GM18519 (cell line): ENCODE measurements at regions not wholly inside any gene's neighbourhood (a gene's known extent, or its start where the extent isn't known, plus 50 kb on each side); places are given as distances from the start of the nearest gene placed in this dataset.

Experiments
- ATAC-seq: cut with Tn5 transposase; IDR thresholded peaks from one replicate; pipeline ENCODE4 v1.9.1; 2021; ENCODE audit warnings: mild to moderate bottlenecking, moderate library complexity; ENCODE audit not compliant: unreplicated experiment, low FRiP score

GRCh38 chr14:31943217-31943799, 133.8 kb upstream of the ARHGAP5 start:
- ATAC-seq = no peak

- no peak for ATAC-seq
Observed at GRCh38 chr14:31943861-31944255, 133.2 kb upstream of the ARHGAP5 start.

DNA sequence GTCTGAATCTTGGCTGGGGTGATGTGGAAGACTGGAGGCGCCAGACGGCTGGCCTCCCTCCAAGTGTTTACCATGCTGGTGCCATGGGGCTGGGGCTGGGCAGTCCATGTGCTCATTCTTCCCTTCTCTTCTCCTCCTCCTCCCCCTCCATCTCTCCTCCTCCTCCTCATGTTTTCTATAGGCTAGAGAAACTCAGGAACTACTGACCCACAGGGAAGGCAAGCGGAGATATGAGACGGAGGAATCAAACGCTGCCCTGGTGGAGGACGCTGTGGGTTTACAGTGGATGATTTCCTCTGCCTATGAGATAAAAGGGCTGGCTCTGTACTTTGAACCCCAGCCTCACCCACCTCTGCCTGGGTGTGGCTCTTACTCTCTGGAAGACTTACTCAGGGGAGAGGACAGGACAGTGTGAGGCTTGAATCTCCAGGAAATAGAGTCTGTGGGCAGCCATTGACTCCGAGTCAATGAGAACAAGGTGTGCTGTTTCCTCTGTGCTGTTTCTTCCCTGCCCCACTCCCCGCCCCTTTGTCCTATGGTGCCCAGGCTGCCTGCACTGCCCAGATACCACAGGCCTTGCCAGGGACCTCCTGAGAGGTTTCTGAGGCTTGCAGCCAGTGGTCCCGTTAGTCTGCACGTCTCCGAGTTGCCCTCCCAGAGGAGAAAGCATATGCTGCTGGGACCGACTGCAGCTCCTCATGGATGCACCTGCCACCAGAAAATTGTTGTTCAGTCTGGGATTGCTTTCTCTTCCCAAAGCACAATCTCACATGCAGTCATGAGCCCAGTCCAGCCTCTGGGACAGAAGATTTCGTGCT, 132.6 kb upstream of the ARHGAP5 start:
- ATAC-seq = no peak

DNA sequence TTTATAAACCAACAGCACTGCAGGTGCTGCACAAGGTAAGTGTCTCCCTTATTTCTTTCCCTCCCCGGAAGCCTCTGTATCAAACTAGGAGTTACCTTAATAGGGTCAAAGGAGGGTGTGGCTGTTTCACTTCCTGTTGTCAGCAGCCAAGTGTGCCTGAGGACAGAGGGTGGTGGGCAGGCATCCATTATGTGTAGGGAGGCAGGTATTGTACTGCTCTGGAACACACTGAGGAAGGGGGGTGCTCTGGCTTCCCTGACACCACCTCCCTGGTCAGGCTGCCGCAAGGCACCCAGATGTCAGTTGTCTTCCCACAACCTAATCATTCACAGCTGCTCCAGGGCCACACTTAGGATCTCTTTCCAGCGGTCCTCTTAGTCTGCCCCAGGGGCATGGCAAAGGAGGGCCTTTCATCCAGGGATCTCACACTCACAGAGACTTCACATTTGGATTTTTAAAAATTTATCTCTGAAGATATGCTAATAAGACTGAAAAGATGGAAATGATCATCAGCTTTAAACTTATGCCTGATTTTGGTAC, 132.0 kb upstream of the ARHGAP5 start:
- ATAC-seq = no peak

DNA sequence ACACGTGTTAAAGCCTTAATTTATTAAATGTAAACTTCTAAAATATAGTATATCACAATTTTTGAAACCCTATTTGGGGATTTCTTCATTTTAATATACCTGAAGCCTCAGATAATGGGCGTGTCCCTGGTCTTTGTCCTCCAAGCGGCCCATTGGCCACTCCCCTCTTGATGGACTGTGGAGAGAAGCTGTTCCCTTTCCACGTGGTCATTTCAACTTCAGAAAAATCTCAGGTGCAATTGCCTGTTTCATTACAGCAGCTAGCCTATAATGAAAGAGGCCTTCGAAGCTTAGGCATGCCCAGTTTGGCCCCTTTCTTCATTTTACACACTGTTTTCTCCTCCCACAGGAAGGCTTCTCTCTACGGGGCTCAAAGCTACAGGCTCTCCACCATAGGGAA, 131.4 kb upstream of the ARHGAP5 start:
- ATAC-seq = no peak

DNA sequence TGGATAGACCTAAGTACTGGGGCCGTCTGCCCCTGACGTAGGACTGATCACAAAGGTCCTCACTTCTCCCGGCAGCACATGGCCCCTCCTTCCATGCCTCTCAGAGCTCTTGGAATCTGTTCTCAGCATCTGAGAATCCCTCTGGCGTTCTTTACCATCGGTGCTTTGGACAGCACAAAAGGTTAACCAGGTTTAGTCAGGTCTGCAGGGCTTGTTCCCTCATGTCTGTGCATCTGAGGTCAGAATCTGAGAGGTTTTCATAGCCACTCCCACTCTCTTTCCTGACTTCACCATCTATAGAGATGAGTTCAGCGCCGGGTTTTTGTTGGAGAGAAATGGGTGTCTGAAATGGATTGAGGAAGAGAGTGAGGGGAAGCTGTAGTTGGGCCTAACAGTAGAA, 130.0 kb upstream of the ARHGAP5 start:
- no peak for ATAC-seq

DNA sequence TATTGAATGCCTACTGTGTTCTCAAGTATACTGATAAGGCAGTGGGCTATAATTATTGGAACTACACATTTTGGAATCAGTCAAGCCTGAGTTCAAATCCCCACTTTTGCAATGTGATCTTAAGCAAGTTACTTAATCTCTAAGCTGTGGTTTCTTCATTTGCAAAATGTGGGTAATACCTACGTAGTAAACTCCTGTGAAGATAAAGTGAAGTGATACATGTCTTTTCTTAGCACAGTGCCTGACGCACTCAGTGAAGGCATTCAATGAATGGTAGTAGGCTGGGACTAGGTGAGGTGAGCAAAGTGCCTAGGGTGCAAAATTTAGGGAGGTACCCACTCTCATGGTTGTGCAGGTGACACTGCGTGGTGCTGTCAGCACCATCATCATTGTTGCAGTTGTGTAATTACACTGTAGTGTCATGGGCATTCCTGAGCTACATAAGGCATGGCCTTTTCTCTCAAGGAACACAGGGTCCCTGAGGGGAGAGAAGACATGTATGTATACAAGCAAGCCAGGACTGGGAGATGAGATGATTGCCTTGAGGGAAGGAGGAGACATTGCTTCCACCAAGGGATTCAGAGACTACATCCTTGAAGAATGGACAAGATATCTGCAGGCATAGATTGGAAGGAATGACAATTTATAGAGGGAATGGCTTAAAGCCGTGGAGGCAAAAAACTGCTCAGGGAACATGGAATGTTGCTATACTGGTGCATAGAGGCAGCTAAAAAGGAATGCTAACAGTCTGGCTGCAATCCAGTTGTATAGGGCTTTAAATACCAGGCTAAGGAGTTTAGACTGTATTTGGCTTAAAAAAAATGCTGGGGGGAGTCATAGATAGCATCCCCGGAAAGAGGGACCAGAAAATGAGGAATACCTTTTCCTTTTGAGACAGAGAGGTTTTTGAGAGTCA, 129.2 kb upstream of the ARHGAP5 start:
- no peak for ATAC-seq

GRCh38 chr14:31949709-31950108, 127.4 kb upstream of the ARHGAP5 start:
- ATAC-seq = no peak

DNA sequence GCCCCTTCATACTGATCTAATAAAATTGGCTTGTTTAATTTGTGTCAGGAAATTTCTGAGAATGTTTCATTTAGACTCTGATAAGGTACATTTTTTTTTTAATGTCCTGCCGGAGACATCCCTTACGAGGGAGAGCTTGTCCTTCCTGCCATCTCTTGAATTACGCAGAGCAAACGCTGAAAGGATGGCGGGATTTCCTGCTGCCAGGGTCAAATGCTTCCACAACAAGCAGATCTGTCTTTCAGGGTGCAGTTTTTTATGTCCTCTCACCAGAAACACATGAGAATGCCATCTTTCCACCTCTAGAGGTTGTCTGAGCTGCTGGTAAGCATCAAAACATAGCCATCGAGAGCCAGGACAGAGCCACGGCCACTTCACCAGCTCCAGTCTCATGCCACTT, 126.8 kb upstream of the ARHGAP5 start:
- no peak for ATAC-seq

DNA sequence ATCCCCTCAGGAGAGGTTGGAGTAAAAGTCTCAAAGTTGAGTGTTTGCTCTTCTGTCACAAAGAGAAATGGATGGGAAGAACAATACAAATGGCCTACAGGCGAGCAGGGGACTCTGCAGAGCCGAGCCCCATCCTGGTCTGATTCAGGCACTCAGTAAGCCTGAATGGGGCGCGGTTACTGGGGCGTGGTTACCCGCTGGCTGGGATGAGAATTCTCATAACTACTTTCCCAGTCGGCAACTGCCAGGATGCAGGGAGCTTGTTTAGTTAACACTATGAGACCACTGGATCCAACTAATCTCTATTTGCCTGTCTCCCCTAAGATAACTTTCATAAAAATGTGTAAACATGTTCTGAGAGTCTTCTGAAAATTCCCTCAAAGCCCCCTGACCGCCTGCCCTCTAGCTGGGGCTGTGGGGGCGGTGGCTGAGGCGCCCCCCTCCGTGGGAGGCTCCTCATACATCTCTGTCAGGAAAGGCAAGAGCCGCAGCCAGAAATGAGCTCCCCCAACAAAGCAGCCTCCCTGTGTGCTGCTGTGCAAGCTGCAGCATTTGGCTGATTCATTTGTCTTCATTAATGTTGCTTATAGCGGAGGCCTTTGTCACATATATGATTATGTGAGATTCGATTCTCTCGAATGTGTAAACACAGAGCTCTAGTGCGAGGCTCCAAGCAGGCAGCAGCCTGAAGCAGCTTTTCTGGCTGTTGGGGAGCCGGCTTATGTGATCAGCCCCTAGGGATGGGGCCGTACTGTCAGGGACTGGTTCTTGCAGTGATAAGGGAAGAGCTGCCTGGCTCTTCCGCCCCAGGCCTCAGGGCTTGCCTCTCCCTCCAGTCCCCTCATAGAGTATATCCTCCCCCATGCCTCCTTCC, 126.1 kb upstream of the ARHGAP5 start:
- ATAC-seq = no peak

DNA sequence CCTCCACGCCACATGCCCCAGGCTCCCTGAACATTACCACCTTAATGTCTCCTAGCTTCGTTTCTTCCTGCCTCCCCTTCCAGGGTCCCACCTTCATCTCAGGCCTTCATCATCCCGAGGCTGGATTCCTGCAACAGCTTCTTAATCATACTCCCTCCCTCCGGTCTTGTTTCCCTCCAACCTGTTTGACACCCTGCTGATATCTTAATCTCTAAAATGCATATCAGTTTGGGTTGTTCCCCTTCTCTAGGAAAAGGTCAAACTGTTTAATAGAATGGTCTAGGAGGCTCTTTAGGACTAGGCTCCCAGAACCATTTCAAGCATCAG, 125.5 kb upstream of the ARHGAP5 start:
- no peak for ATAC-seq

DNA sequence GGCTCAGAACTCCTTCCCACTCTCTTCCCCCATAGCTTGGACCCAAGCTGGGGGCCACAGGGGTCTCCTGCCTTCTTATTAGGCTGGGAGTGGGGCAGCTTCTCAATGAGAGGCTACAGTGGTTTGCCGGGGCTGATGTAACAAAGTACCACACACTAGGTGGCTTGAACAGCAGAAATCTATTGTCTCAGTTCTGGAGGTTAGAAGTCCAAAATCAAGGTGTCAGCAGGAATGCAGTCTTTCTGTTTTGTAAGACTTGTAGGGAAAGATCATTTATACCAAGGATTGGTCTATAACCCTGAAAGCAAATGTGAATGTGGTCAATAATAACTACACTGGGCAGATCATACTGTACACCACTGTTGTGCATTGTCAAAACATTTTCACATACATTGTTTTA, 124.5 kb upstream of the ARHGAP5 start:
- ATAC-seq = no peak

DNA sequence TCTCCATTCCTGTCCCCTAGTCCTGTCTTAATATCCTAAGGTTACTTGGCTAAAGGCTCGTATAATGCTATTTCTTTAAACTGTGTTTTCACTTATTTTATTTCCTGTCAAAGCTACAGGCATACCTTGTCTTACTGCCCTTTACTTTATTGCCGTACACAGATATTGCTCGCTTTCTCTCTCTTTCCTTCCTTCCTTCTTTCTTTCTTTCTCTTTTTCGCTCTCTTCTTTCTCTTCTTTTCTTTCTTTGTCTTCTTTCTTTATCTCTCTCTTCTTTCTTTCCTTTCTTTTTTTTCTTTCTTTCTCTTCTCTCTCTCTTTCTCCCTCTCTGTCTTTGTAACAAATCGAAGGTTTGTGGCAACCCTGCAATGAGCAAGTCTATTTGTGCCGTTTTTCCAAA, 123.9 kb upstream of the ARHGAP5 start:
- ATAC-seq = no peak

DNA sequence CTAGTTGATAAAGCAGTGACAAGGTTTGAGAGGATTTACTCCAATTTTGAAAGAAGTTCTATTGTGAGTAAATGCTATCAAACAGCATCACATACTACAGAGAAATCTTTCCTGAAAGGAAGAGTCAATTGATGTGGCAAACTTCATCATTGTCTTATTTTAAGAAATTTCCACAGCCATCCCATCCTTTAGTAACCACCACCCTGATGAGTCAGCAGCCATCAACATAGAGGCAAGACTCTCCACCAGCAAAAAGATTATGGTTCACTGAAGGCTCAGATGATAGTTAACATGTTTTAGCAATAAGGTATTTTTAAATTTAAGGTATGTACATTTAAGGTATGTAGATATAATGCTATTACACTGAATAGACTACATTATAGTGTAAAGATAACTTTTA, 122.1 kb upstream of the ARHGAP5 start:
- ATAC-seq = no peak

DNA sequence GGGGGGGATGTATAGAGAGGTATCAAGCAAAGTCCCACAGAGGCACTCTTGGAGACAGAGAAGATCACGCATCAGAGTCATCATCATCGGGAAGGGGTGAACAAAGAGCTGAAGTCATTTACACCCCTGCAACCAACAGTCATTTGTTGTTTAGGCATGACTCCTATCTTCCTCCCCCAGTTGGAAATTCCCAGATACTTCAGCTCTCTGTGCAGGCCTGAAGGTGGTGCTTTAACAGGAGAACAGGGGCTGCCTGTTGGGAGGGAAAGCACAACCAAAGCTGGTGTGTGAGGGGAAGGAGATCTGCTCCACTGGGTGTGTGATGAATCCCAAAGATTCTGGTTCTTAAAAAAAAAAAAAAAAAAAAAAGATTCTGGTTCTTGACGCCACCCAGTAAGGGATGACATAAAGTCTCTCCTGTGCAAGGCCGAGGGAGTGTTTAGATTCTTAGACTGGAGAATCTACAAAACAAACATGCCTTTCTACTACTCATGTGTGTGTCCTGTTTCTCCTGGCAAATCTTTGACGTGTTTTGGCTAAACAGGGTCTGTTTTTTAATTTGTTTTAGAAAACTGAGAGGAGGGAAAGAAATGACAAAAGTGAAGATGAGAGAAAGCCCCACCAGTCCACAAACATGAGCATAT, 121.0 kb upstream of the ARHGAP5 start:
- ATAC-seq = no peak

GRCh38 chr14:31957565-31957964, 119.5 kb upstream of the ARHGAP5 start:
- no peak for ATAC-seq

- ATAC-seq = no peak
Observed at GRCh38 chr14:31960039-31960438, 117.1 kb upstream of the ARHGAP5 start.

GRCh38 chr14:31961896-31962295, 115.2 kb upstream of the ARHGAP5 start:
- ATAC-seq = no peak

GRCh38 chr14:31962920-31963319, 114.2 kb upstream of the ARHGAP5 start:
- ATAC-seq = no peak

GRCh38 chr14:31963587-31963986, 113.5 kb upstream of the ARHGAP5 start:
- ATAC-seq = no peak
